CD14-positive monocyte (primary cell): ENCODE measurements at regions not wholly inside any gene's neighbourhood (a gene's known extent, or its start where the extent isn't known, plus 50 kb on each side); places are given as distances from the start of the nearest gene placed in this dataset.

Experiments used
- DNase-seq, 3 donors: peaks; one replicate each; pipeline ENCODE4 v3.0.0-alpha.2; 2011 to 2022
- H2AFZ ChIP-seq: 2 replicates; pipeline ENCODE4 v1.6.0; 2012; ENCODE audit warnings: mild to moderate bottlenecking, low read depth, low read length, inconsistent platforms; ENCODE audit not compliant: insufficient read depth, poor library complexity, severe bottlenecking
- H3K27ac ChIP-seq, 2 donors: 1 replicate in 1 of 2; 2 replicates in 1 of 2; pipeline ENCODE4 v1.5.1; 2012 to 2013; ENCODE audit warnings: low read length in 2 of 2, control low read depth in 1 of 2, inconsistent platforms in 1 of 2, low read depth in 1 of 2, mild to moderate bottlenecking in 1 of 2
- H3K27me3 ChIP-seq, 2 donors: one replicate each; pipeline versions ENCODE4 v1.6.0 to v1.6.1; 2011 to 2013; ENCODE audit warnings: low read length in 2 of 2; ENCODE audit not compliant: control insufficient read depth in 2 of 2, insufficient read depth in 2 of 2
- H3K36me3 ChIP-seq, 2 donors: replicated peaks in 1 of 2; 1 replicate in 1 of 2; 2 replicates in 1 of 2; pipeline versions ENCODE4 v1.5.1 to v1.6.1; 2012 to 2013; ENCODE audit warnings: low read length in 2 of 2, control low read depth in 1 of 2, inconsistent platforms in 1 of 2, mild to moderate bottlenecking in 1 of 2; ENCODE audit not compliant: insufficient read depth in 2 of 2, control insufficient read depth in 1 of 2
- H3K4me1 ChIP-seq, 2 donors: 1 replicate in 1 of 2; 2 replicates in 1 of 2; pipeline versions ENCODE4 v1.5.1 to v1.6.1; 2012 to 2013; ENCODE audit warnings: low read length in 2 of 2, control low read depth in 1 of 2, inconsistent platforms in 1 of 2, mild to moderate bottlenecking in 1 of 2, moderate library complexity in 1 of 2; ENCODE audit not compliant: insufficient read depth in 2 of 2, control insufficient read depth in 1 of 2
- H3K4me2 ChIP-seq: replicated peaks from 2 replicates; pipeline ENCODE3; 2012; ENCODE audit warnings: low read length, moderate library complexity, mild to moderate bottlenecking; ENCODE audit not compliant: poor library complexity, severe bottlenecking; ENCODE audit errors: extremely low read depth
- H3K4me3 ChIP-seq, 3 experiments: fragments of 200-600 bp in 1 of 3; sonication (generic) in 1 of 3; replicated peaks in 1 of 3; 1 replicate in 2 of 3; 2 replicates in 1 of 3; pipeline ENCODE4 v1.5.1; 2011 to 2013; ENCODE audit warnings: low read length in 3 of 3, mild to moderate bottlenecking in 3 of 3, control low read depth in 2 of 3, low read depth in 2 of 3, inconsistent platforms in 1 of 3, moderate library complexity in 1 of 3
- H3K79me2 ChIP-seq: 2 replicates; pipeline ENCODE4 v1.6.0; 2012; ENCODE audit warnings: mild to moderate bottlenecking, control low read depth, inconsistent platforms, low read length, moderate library complexity; ENCODE audit not compliant: insufficient read depth
- H3K9ac ChIP-seq: 2 replicates; pipeline ENCODE4 v1.6.0; 2017; ENCODE audit warnings: low read length, mild to moderate bottlenecking; ENCODE audit not compliant: insufficient read depth, poor library complexity, severe bottlenecking
- H3K9me3 ChIP-seq, 2 donors: replicated peaks in 1 of 2; 1 replicate in 1 of 2; 2 replicates in 1 of 2; pipeline versions ENCODE4 v1.5.1 to v1.6.1; 2012 to 2013; ENCODE audit warnings: low read length in 2 of 2, control low read depth in 1 of 2; ENCODE audit not compliant: control insufficient read depth in 1 of 2, insufficient read depth in 1 of 2
- H4K20me1 ChIP-seq: 2 replicates; pipeline ENCODE4 v1.6.0; 2012; ENCODE audit warnings: mild to moderate bottlenecking, low read length, control low read depth, moderate library complexity; ENCODE audit not compliant: insufficient read depth
- H3K27ac Mint-ChIP-seq, 7 donors: one replicate each; pipeline ENCODE4 v1.8.0; 2020; ENCODE audit warnings: mild to moderate bottlenecking in 7 of 7, mixed read lengths in 7 of 7, moderate library complexity in 6 of 7, inconsistent platforms in 2 of 7
- H3K27me3 Mint-ChIP-seq, 3 donors: one replicate each; pipeline ENCODE4 v1.8.0; 2021 to 2022; ENCODE audit warnings: low read depth in 3 of 3, mild to moderate bottlenecking in 3 of 3, mixed read lengths in 3 of 3, moderate library complexity in 3 of 3, inconsistent platforms in 1 of 3
- H3K36me3 Mint-ChIP-seq, 2 donors: one replicate each; pipeline ENCODE4 v1.8.0; 2020; ENCODE audit warnings: mixed read lengths in 2 of 2, inconsistent platforms in 1 of 2, mild to moderate bottlenecking in 1 of 2
- H3K4me1 Mint-ChIP-seq: one replicate; pipeline ENCODE4 v1.8.0; 2020; ENCODE audit warnings: mild to moderate bottlenecking, mixed read lengths
- H3K4me3 Mint-ChIP-seq, 2 donors: one replicate each; pipeline ENCODE4 v1.8.0; 2020; ENCODE audit warnings: mild to moderate bottlenecking in 2 of 2, mixed read lengths in 2 of 2, moderate library complexity in 1 of 2
- H3K9me3 Mint-ChIP-seq, 7 donors: one replicate each; pipeline ENCODE4 v1.8.0; 2020 to 2022; ENCODE audit warnings: mixed read lengths in 7 of 7, mild to moderate bottlenecking in 6 of 7, moderate library complexity in 6 of 7, inconsistent platforms in 2 of 7
- CTCF ChIP-seq: fragments of 200-600 bp; IDR thresholded peaks from one replicate; pipeline ENCODE4 v1.8.0; 2022; ENCODE audit warnings: antibody characterized with exemption, mild to moderate bottlenecking
- WGBS: methylation state at CpG from one replicate; pipeline ENCODE4 v1.1.5; 2013; ENCODE audit warnings: missing lambda C conversion rate; ENCODE audit not compliant: insufficient coverage; 5-methylcytosine and 5-hydroxymethylcytosine counted together
- intact Hi-C, 2 donors: fragments of 100-400 bp; cut with micrococcal nuclease; formaldehyde crosslinking; loops; one replicate each; pipeline versions ENCODE4 v1.15.0 to v1.15.1; 2023

DNA sequence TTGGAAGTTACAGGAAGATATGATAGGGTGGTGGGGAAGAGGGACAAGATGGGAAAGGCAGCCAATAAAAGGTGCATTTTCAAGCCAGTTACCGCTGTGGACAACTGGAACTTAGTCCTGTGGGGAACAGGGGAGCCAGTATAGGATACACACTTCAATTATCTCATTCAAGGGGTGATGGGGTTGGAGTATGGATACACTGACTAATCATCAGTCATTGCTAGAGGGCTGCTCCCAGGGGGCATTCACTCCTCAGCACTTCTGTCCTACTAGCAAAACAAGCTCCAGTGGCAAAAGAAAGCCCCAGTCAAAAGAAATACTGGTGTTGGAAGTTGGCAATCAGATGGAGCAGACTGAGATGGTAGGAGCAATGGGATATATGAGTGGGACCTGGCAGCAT is 183.4 kb upstream of the GADL1 start:
- DNase-seq: no peak
- no peak overlapping the region for H3K4me3 Mint-ChIP-seq

GRCh38 chr3:31079689-31080088 is 185.2 kb upstream of the GADL1 start:
- H3K27me3 Mint-ChIP-seq: no peaks in the 10 kb centered on the region

More for the DNA sequence above, 183.4 kb upstream of the GADL1 start:
- Mint-ChIP-seq H3K9me3 (peaks cover 3 to 11% (median 5%) of the 10 kb centered on the region in 7 donors), H3K27ac (no peak overlapping the region), H3K4me1 (no peaks in the 10 kb centered on the region), H3K27me3 (peaks cover 0 to 2% (median 0%) of the 10 kb centered on the region in 3 donors), H3K36me3 (no peaks in the 10 kb centered on the region)
- H4K20me1 ChIP-seq: no peaks in the 10 kb centered on the region
- H3K9me3 ChIP-seq: peaks cover 7 to 8% of the 10 kb centered on the region in 2 donors
- no CpG with 5 or more reads among the region's 1 CpG for WGBS
- TF ChIP-seq CTCF: no peak
- H3K9ac ChIP-seq: no peak overlapping the region
- no peaks in the 10 kb centered on the region for H3K36me3 ChIP-seq
- H3K79me2 ChIP-seq: no peaks in the 10 kb centered on the region
- intact Hi-C loops: no loop called here
- no peaks in the 10 kb centered on the region for H3K4me1 ChIP-seq
- H3K27ac ChIP-seq: no peak overlapping the region
- H3K4me3 ChIP-seq: no peak overlapping the region
- H3K4me2 ChIP-seq: no peak overlapping the region
- no peak overlapping the region for H2AFZ ChIP-seq
- H3K27me3 ChIP-seq: no peaks in the 10 kb centered on the region

More at GRCh38 chr3:31079689-31080088, 185.2 kb upstream of the GADL1 start:
- Mint-ChIP-seq H3K9me3 (peaks cover 0 to 4% (median 0%) of the 10 kb centered on the region in 7 donors), H3K36me3 (no peaks in the 10 kb centered on the region), H3K27ac (no peak overlapping the region), H3K4me1 (no peaks in the 10 kb centered on the region), H3K4me3 (no peak overlapping the region)
- intact Hi-C loops: no loop called here
- WGBS: no CpG with 5 or more reads among the region's 4 CpGs
- Histone ChIP-seq H3K79me2 (no peaks in the 10 kb centered on the region), H2AFZ (no peak overlapping the region), H3K4me2 (no peak overlapping the region), H3K27me3 (no peaks in the 10 kb centered on the region), H3K27ac (no peak overlapping the region), H3K4me3 (no peak overlapping the region), H3K4me1 (no peaks in the 10 kb centered on the region), H3K9ac (no peak overlapping the region), H3K9me3 (no peaks in the 10 kb centered on the region), H3K36me3 (no peaks in the 10 kb centered on the region), H4K20me1 (no peaks in the 10 kb centered on the region)
- DNase-seq: no peak
- TF ChIP-seq CTCF: no peak
